HG02798 (cell line): ENCODE measurements at regions not wholly inside any gene's neighbourhood (a gene's known extent, or its start where the extent isn't known, plus 50 kb on each side); places are given as distances from the start of the nearest gene placed in this dataset.

Experiments used
- ATAC-seq: cut with Tn5 transposase; IDR thresholded peaks from one replicate; pipeline ENCODE4 v1.9.1; 2021; ENCODE audit warnings: mild to moderate bottlenecking; ENCODE audit not compliant: unreplicated experiment, poor library complexity

- no peak for ATAC-seq
These were observed 209.3 kb upstream of the PPFIA2 start for GRCh38 chr12:81968421-81968820.

- no peak for ATAC-seq
These were observed 204.5 kb upstream of the PPFIA2 start for GRCh38 chr12:81963636-81964035.

- ATAC-seq, result no peak
These were observed 203.9 kb upstream of the PPFIA2 start for GRCh38 chr12:81963026-81963425.

- no peak for ATAC-seq
These were observed 203.1 kb upstream of the PPFIA2 start for GRCh38 chr12:81962126-81962856.

GRCh38 chr12:81958406-81958805 is 199.3 kb upstream of the PPFIA2 start:
- no peak for ATAC-seq

- no peak for ATAC-seq
These were observed 198.5 kb upstream of the PPFIA2 start for GRCh38 chr12:81957631-81958030.

- ATAC-seq, result no peak
These were observed 197.3 kb upstream of the PPFIA2 start for GRCh38 chr12:81956468-81956860.

- ATAC-seq, result peak; percentile 37
These were observed 194.4 kb upstream of the PPFIA2 start for GRCh38 chr12:81953541-81953940.

- no peak for ATAC-seq
These were observed 191.7 kb upstream of the PPFIA2 start for GRCh38 chr12:81950871-81951270.

GRCh38 chr12:81949841-81950308 is 190.7 kb upstream of the PPFIA2 start:
- ATAC-seq, result no peak

- ATAC-seq, result no peak
These were observed 190.3 kb upstream of the PPFIA2 start for GRCh38 chr12:81949416-81949815.

- ATAC-seq, result no peak
These were observed 185.7 kb upstream of the PPFIA2 start for GRCh38 chr12:81944886-81945285.

- no peak for ATAC-seq
These were observed 183.4 kb upstream of the PPFIA2 start for GRCh38 chr12:81942594-81942993.

- ATAC-seq, result no peak
These were observed 170.9 kb upstream of the PPFIA2 start for GRCh38 chr12:81930037-81930436.

GRCh38 chr12:81896771-81897170 is 137.6 kb upstream of the PPFIA2 start:
- no peak for ATAC-seq

- ATAC-seq, result no peak
These were observed 129.8 kb upstream of the PPFIA2 start for GRCh38 chr12:81888961-81889360.

GRCh38 chr12:81888106-81888740 is 129.1 kb upstream of the PPFIA2 start:
- ATAC-seq, result no peak

- no peak for ATAC-seq
These were observed 115.4 kb upstream of the PPFIA2 start for GRCh38 chr12:81874586-81874985.

- ATAC-seq, result no peak
These were observed 115.0 kb upstream of the PPFIA2 start for GRCh38 chr12:81874166-81874565.

GRCh38 chr12:81872400-81872799 is 113.2 kb upstream of the PPFIA2 start:
- no peak for ATAC-seq

GRCh38 chr12:81866081-81866480 is 106.9 kb upstream of the PPFIA2 start:
- no peak for ATAC-seq

GRCh38 chr12:81863406-81863805 is 104.3 kb upstream of the PPFIA2 start:
- no peak for ATAC-seq
